Nephron progenitor cell (in vitro differentiated cells): ENCODE measurements at regions not wholly inside any gene's neighbourhood (a gene's known extent, or its start where the extent isn't known, plus 50 kb on each side); places are given as distances from the start of the nearest gene placed in this dataset.

Experiments used
- DNase-seq: peaks from one replicate; pipeline ENCODE4 v3.0.0; 2021
- H3K27ac Mint-ChIP-seq: 2 replicates; pipeline ENCODE4 v1.8.0; 2021; ENCODE audit warnings: mild to moderate bottlenecking, moderate library complexity, mixed read lengths
- H3K27me3 Mint-ChIP-seq: 2 replicates; pipeline ENCODE4 v1.8.0; 2021; ENCODE audit warnings: mild to moderate bottlenecking, low read depth, mixed read lengths; ENCODE audit not compliant: poor library complexity
- H3K36me3 Mint-ChIP-seq: 2 replicates; pipeline ENCODE4 v1.8.0; 2021; ENCODE audit warnings: low read depth, mixed read lengths
- H3K4me1 Mint-ChIP-seq: 2 replicates; pipeline ENCODE4 v1.8.0; 2021; ENCODE audit warnings: mixed read lengths
- H3K4me3 Mint-ChIP-seq: 2 replicates; pipeline ENCODE4 v1.8.0; 2021; ENCODE audit warnings: mild to moderate bottlenecking, moderate library complexity, mixed read lengths
- H3K9me3 Mint-ChIP-seq: 2 replicates; pipeline ENCODE4 v1.8.0; 2021; ENCODE audit warnings: mild to moderate bottlenecking, moderate library complexity, mixed read lengths
- CTCF ChIP-seq: fragments of 200-600 bp; sonication (generic); IDR thresholded peaks from 2 replicates; pipeline ENCODE4 v1.5.0; 2021; ENCODE audit warnings: antibody characterized with exemption

DNA sequence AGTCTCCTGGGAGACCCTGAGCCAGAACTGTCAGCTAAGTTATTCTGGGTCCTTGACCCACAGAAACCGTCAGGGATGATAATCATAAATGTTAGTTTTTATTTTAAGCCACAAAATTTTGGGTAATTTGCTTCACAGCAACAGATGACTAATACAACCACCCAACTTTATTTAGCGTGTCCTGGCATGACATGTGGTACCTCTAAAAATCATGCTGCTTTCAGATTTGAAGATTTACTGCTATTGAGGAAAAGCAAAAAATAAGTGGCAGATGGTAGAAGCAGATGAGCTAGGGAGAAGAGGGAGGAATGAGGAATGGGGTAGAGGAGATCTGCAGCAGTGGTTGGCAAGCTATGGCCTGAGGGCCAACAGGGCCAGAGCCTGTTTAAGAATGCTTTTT is 90.4 kb downstream of the TMEM100 start:
- DNase-seq = no peak
- H3K4me1 Mint-ChIP-seq = peaks cover 24% of the 10 kb centered on the region
- H3K27me3 Mint-ChIP-seq = peaks cover 8% of the 10 kb centered on the region
- H3K9me3 Mint-ChIP-seq = peaks cover 6% of the 10 kb centered on the region
- H3K4me3 Mint-ChIP-seq = no peak overlapping the region
- H3K36me3 Mint-ChIP-seq = no peaks in the 10 kb centered on the region
- no peak for TF ChIP-seq CTCF
- H3K27ac Mint-ChIP-seq = no peak overlapping the region

GRCh38 chr17:55629995-55630394 is 92.7 kb downstream of the TMEM100 start:
- DNase-seq = no peak
- H3K27me3 Mint-ChIP-seq = peaks cover 6% of the 10 kb centered on the region
- peaks cover 11% of the 10 kb centered on the region for H3K9me3 Mint-ChIP-seq
- peaks cover 13% of the 10 kb centered on the region for H3K4me1 Mint-ChIP-seq
- H3K36me3 Mint-ChIP-seq = no peaks in the 10 kb centered on the region
- TF ChIP-seq CTCF = no peak
- H3K4me3 Mint-ChIP-seq = no peak overlapping the region
- H3K27ac Mint-ChIP-seq = no peak overlapping the region

GRCh38 chr17:55625521-55625920 is 97.1 kb downstream of the TMEM100 start:
- DNase-seq = no peak
- H3K27me3 Mint-ChIP-seq = peaks cover 7% of the 10 kb centered on the region
- no peak overlapping the region for H3K4me3 Mint-ChIP-seq
- H3K36me3 Mint-ChIP-seq = no peaks in the 10 kb centered on the region
- no peak for TF ChIP-seq CTCF
- H3K9me3 Mint-ChIP-seq = peaks cover 11% of the 10 kb centered on the region
- no peak overlapping the region for H3K27ac Mint-ChIP-seq
- peaks cover 13% of the 10 kb centered on the region for H3K4me1 Mint-ChIP-seq

- no peak for DNase-seq
- H3K27me3 Mint-ChIP-seq = peaks cover 7% of the 10 kb centered on the region
- no peak overlapping the region for H3K27ac Mint-ChIP-seq
- H3K4me3 Mint-ChIP-seq = no peak overlapping the region
- no peak for TF ChIP-seq CTCF
- no peaks in the 10 kb centered on the region for H3K36me3 Mint-ChIP-seq
- peaks cover 11% of the 10 kb centered on the region for H3K9me3 Mint-ChIP-seq
- H3K4me1 Mint-ChIP-seq = peaks cover 13% of the 10 kb centered on the region
Observed at GRCh38 chr17:55624772-55625433, 97.8 kb downstream of the TMEM100 start.

DNA sequence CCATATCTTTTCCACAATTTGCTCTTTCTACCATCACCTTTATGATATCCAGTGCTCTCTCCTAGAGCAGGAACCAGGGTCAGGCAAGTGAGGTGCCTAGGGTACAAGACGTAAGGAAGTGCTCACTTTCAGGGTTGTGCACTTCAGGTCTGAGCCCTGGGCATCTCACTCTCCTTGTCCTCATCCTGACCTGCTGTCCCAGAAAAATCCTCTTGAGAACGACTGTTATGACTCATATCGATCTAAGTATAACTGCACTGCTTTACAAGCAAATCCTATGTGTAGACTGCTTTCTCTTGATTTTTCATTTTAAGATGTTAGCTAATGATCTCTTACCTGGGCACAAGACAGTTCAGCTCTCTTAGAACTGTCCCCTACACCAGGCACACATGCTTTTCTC is 100.1 kb downstream of the TMEM100 start:
- peaks cover 7% of the 10 kb centered on the region for H3K9me3 Mint-ChIP-seq
- no peaks in the 10 kb centered on the region for H3K36me3 Mint-ChIP-seq
- H3K27ac Mint-ChIP-seq = no peak overlapping the region
- H3K27me3 Mint-ChIP-seq = peaks cover 4% of the 10 kb centered on the region
- no peak overlapping the region for H3K4me3 Mint-ChIP-seq
- no peak for DNase-seq
- peaks cover 13% of the 10 kb centered on the region for H3K4me1 Mint-ChIP-seq
- no peak for TF ChIP-seq CTCF

DNA sequence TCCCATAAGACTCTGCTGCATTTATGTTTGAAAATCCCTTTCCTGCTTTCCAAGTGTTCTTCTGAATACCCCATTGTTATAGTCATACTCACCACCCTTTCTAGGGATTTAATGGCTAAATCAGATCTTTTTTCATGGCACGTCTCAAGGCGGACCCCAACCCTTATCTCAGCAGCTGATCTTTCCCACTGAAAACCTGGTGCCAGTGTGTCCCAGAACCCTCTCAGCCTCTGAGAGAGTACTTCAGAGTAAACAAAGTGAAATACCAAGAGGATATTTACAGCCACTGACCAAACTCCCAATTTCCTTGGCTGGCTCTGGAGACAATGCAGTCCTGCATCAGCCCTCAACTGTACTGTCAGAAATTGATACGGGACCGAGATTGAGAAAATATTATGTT is 101.7 kb downstream of the TMEM100 start:
- Mint-ChIP-seq H3K4me3 (no peak overlapping the region), H3K27me3 (peaks cover 4% of the 10 kb centered on the region), H3K4me1 (peaks cover 13% of the 10 kb centered on the region), H3K27ac (no peak overlapping the region), H3K36me3 (no peaks in the 10 kb centered on the region), H3K9me3 (no peaks in the 10 kb centered on the region)
- DNase-seq = no peak
- no peak for TF ChIP-seq CTCF
